GM18907 (cell line): ENCODE measurements at regions not wholly inside any gene's neighbourhood (a gene's known extent, or its start where the extent isn't known, plus 50 kb on each side); places are given as distances from the start of the nearest gene placed in this dataset.
"Not testable (repeated sequence)": the region's sequence is repeated elsewhere in the genome, so short reads cannot be mapped to it uniquely, and the experiment has no call there.

ENCODE experiments used
- ATAC-seq: cut with Tn5 transposase; IDR thresholded peaks from one replicate; pipeline ENCODE4 v1.9.1; 2021; ENCODE audit warnings: mild to moderate bottlenecking, moderate library complexity; ENCODE audit not compliant: unreplicated experiment

- ATAC-seq: no peak
These were observed 462.2 kb downstream of the ZPLD1 start for GRCh38 chr3:102896851-102897621.

GRCh38 chr3:102904629-102905028 lies 469.8 kb downstream of the ZPLD1 start:
- ATAC-seq: no peak

- ATAC-seq: no peak
These were observed 471.0 kb downstream of the ZPLD1 start for GRCh38 chr3:102905811-102906210.

- ATAC-seq: no peak
These were observed 472.0 kb downstream of the ZPLD1 start for GRCh38 chr3:102906818-102907217.

- ATAC-seq: no peak
These were observed 475.1 kb downstream of the ZPLD1 start for GRCh38 chr3:102909904-102910303.

GRCh38 chr3:102916532-102916931 lies 481.7 kb downstream of the ZPLD1 start:
- no peak for ATAC-seq

- ATAC-seq: no peak
These were observed 491.8 kb downstream of the ZPLD1 start for GRCh38 chr3:102926618-102927017.

GRCh38 chr3:102933377-102933776 lies 498.6 kb downstream of the ZPLD1 start:
- ATAC-seq: no peak

- ATAC-seq: no peak
These were observed 501.8 kb downstream of the ZPLD1 start for GRCh38 chr3:102936511-102937045.

- no peak for ATAC-seq
These were observed 507.0 kb downstream of the ZPLD1 start for GRCh38 chr3:102941786-102942185.

- ATAC-seq: not testable (repeated sequence)
These were observed 511.6 kb downstream of the ZPLD1 start for GRCh38 chr3:102946445-102946844.

- ATAC-seq: no peak
These were observed 537.5 kb downstream of the ZPLD1 start for GRCh38 chr3:102972350-102972749.

- ATAC-seq: no peak
These were observed 539.5 kb downstream of the ZPLD1 start for GRCh38 chr3:102974333-102974732.

GRCh38 chr3:102979191-102979590 lies 544.4 kb downstream of the ZPLD1 start:
- no peak for ATAC-seq

- no peak for ATAC-seq
These were observed 545.0 kb downstream of the ZPLD1 start for GRCh38 chr3:102979682-102980354.

- no peak for ATAC-seq
These were observed 545.5 kb downstream of the ZPLD1 start for GRCh38 chr3:102980355-102980696.

- no peak for ATAC-seq
These were observed 567.8 kb downstream of the ZPLD1 start for GRCh38 chr3:103002425-103003176.

GRCh38 chr3:103006526-103007183 lies 571.8 kb downstream of the ZPLD1 start:
- no peak for ATAC-seq

GRCh38 chr3:103009609-103010008 lies 574.8 kb downstream of the ZPLD1 start:
- no peak for ATAC-seq

GRCh38 chr3:103025880-103026279 lies 591.1 kb downstream of the ZPLD1 start:
- peak; percentile 45 for ATAC-seq

- no peak for ATAC-seq
These were observed 599.0 kb downstream of the ZPLD1 start for GRCh38 chr3:103033841-103034240.
